Fibroblast of lung (primary cell): ENCODE measurements at regions not wholly inside any gene's neighbourhood (a gene's known extent, or its start where the extent isn't known, plus 50 kb on each side); places are given as distances from the start of the nearest gene placed in this dataset.

Experiments
- DNase-seq, 2 donors: peaks; one replicate each; pipeline versions ENCODE4 v3.0.0 to v3.0.0-alpha.2; 2010; ENCODE audit warnings: low read depth in 2 of 2
- H2AFZ ChIP-seq: 2 replicates; pipeline ENCODE4 v1.5.1; 2012; ENCODE audit warnings: low read length, control low read depth, inconsistent platforms
- H3K27ac ChIP-seq: 2 replicates; pipeline ENCODE4 v1.5.1; 2011; ENCODE audit warnings: low read length, control low read depth; ENCODE audit not compliant: insufficient read depth
- H3K27me3 ChIP-seq: 2 replicates; pipeline ENCODE4 v1.5.1; 2011; ENCODE audit warnings: mild to moderate bottlenecking, low read length; ENCODE audit not compliant: control insufficient read depth, insufficient read depth
- H3K36me3 ChIP-seq: 2 replicates; pipeline ENCODE4 v1.5.1; 2011; ENCODE audit warnings: low read length; ENCODE audit not compliant: control insufficient read depth, insufficient read depth
- H3K4me1 ChIP-seq: 2 replicates; pipeline ENCODE4 v1.5.1; 2011; ENCODE audit warnings: low read length; ENCODE audit not compliant: control insufficient read depth, insufficient read depth; ENCODE audit errors: extremely low read depth
- H3K4me2 ChIP-seq: 2 replicates; pipeline ENCODE4 v1.5.1; 2011; ENCODE audit warnings: low read length, control low read depth; ENCODE audit not compliant: insufficient read depth; ENCODE audit errors: extremely low read depth
- H3K4me3 ChIP-seq, 4 experiments: fragments of 200-600 bp in 1 of 4; sonication (generic) in 1 of 4; replicated peaks in 1 of 4; 2 replicates each; pipeline ENCODE4 v1.5.1; 2011 to 2016; ENCODE audit warnings: low read length in 4 of 4, low read depth in 3 of 4, mild to moderate bottlenecking in 3 of 4, control low read depth in 2 of 4, inconsistent platforms in 1 of 4, mixed read lengths in 1 of 4; ENCODE audit not compliant: insufficient read depth in 1 of 4; ENCODE audit errors: control extremely low read depth in 1 of 4
- H3K79me2 ChIP-seq: 2 replicates; pipeline ENCODE4 v1.5.1; 2012; ENCODE audit warnings: mild to moderate bottlenecking, low read length, inconsistent platforms; ENCODE audit not compliant: control insufficient read depth, insufficient read depth
- H3K9ac ChIP-seq: 2 replicates; pipeline ENCODE4 v1.5.1; 2011; ENCODE audit warnings: mild to moderate bottlenecking, low read length, control low read depth; ENCODE audit not compliant: insufficient read depth
- H3K9me3 ChIP-seq: 2 replicates; pipeline ENCODE4 v1.5.1; 2012; ENCODE audit warnings: low read depth, low read length; ENCODE audit not compliant: control insufficient read depth, insufficient read depth
- H4K20me1 ChIP-seq: 2 replicates; pipeline ENCODE4 v1.5.1; 2011; ENCODE audit warnings: low read length; ENCODE audit not compliant: control insufficient read depth, insufficient read depth; ENCODE audit errors: extremely low read depth
- CTCF ChIP-seq, 2 donors: IDR thresholded peaks in 1 of 2; conservative IDR thresholded peaks in 1 of 2; 1 replicate in 1 of 2; 2 replicates in 1 of 2; pipeline ENCODE4 v1.5.1; 2011 to 2012; ENCODE audit warnings: low read length in 2 of 2, control low read depth in 1 of 2, inconsistent platforms in 1 of 2, low read depth in 1 of 2, mild to moderate bottlenecking in 1 of 2
- EZH2 ChIP-seq: IDR thresholded peaks from 2 replicates; pipeline ENCODE4 v1.5.1; 2012; ENCODE audit warnings: low read length, control low read depth, mild to moderate bottlenecking; ENCODE audit errors: missing control alignments

- Histone ChIP-seq H3K4me3 (no peak overlapping the region), H3K9me3 (no peaks in the 10 kb centered on the region), H4K20me1 (no peaks in the 10 kb centered on the region), H3K4me1 (peaks cover 2% of the 10 kb centered on the region), H3K27ac (no peak overlapping the region), H3K9ac (no peak overlapping the region), H3K27me3 (no peaks in the 10 kb centered on the region), H2AFZ (no peak overlapping the region), H3K36me3 (no peaks in the 10 kb centered on the region), H3K4me2 (no peak overlapping the region), H3K79me2 (no peaks in the 10 kb centered on the region)
- DNase-seq = no peak
- TF ChIP-seq CTCF (conservative IDR thresholded peaks at IDR 0.05 in 1 of 2, IDR thresholded peaks at IDR 0.05 in 1 of 2; ENCODE audit: low read depth in 1 of 2, low read length in 2 of 2) (no peak), EZH2 (no peak)
Measured at GRCh38 chr5:17161662-17162061, 55.8 kb upstream of the BASP1 start.

- no peak overlapping the region for H3K4me3 ChIP-seq
- H3K36me3 ChIP-seq = no peaks in the 10 kb centered on the region
- H3K79me2 ChIP-seq = no peaks in the 10 kb centered on the region
- H3K27ac ChIP-seq = no peak overlapping the region
- no peak overlapping the region for H3K9ac ChIP-seq
- H3K27me3 ChIP-seq = no peaks in the 10 kb centered on the region
- no peaks in the 10 kb centered on the region for H3K9me3 ChIP-seq
- TF ChIP-seq CTCF (conservative IDR thresholded peaks at IDR 0.05 in 1 of 2, IDR thresholded peaks at IDR 0.05 in 1 of 2; ENCODE audit: low read depth in 1 of 2, low read length in 2 of 2) (no peak), EZH2 (no peak)
- no peak overlapping the region for H3K4me2 ChIP-seq
- H2AFZ ChIP-seq = no peak overlapping the region
- H4K20me1 ChIP-seq = no peaks in the 10 kb centered on the region
- H3K4me1 ChIP-seq = peaks cover 3% of the 10 kb centered on the region
- no peak for DNase-seq
Measured at GRCh38 chr5:17163221-17163620, 54.2 kb upstream of the BASP1 start.

GRCh38 chr5:17167171-17167891 lies 50.1 kb upstream of the BASP1 start:
- Histone ChIP-seq H3K4me3 (no peak overlapping the region), H3K4me1 (peaks cover 11% of the 10 kb centered on the region), H3K79me2 (no peaks in the 10 kb centered on the region), H3K4me2 (no peak overlapping the region), H3K27me3 (no peaks in the 10 kb centered on the region), H3K9ac (no peak overlapping the region), H3K9me3 (no peaks in the 10 kb centered on the region), H2AFZ (no peak overlapping the region), H3K36me3 (no peaks in the 10 kb centered on the region), H4K20me1 (no peaks in the 10 kb centered on the region), H3K27ac (no peak overlapping the region)
- peak in 1 of 2 donors; percentile 70 for DNase-seq
- TF ChIP-seq CTCF (conservative IDR thresholded peaks at IDR 0.05 in 1 of 2, IDR thresholded peaks at IDR 0.05 in 1 of 2; ENCODE audit: low read depth in 1 of 2, low read length in 2 of 2) = no peak
- TF ChIP-seq EZH2 = no peak
